ENCODE measurements at regions not wholly inside any gene's neighbourhood (a gene's known extent, or its start where the extent isn't known, plus 50 kb on each side); places are given as distances from the start of the nearest gene placed in this dataset.

DNA sequence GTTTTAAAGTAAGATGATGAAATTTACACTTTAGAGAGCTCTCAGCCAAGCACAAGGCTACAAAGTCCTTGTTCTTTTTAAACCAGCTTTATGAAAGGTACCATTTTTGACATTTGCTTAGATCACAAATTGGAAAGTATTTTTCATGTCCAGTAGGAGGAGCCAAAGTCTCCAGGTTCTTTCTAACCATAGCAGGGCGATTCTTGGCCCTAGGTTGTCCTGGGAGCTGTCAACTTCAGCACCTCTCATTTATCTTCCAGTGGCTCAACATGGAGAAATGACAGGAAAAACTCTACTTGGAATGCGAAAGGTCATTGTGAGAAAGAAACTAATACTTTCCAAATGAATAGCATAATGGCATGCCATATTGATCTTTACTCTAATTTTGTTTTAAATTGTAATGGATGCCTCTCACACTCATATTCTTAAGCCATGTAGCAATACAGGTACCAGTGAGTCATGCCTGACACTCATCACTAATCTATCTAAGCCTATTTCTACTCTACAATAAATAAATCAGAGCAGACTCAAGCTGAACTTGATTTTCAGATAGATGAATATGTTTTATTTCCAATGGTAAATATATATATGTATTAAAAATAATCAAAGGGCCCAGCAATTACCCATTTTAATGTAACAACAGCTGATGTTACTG, 919.1 kb upstream of the EEF2KMT start:
- no peaks in the 10 kb centered on the region for H3K36me3 ChIP-seq (ENCODE audit: low read depth, missing control alignments)
- H3K27me3 ChIP-seq = no peaks in the 10 kb centered on the region
- no peak overlapping the region for H3K4me3 ChIP-seq
- no peaks in the 10 kb centered on the region for H3K9me3 ChIP-seq
- intact Hi-C loops (cut with DNase I; ENCODE audit: low total_unique reads) = no loop called here
- WGBS, 2 donors = 12 to 17% methylated on average over 2 of the region's 2 CpGs
- no peak overlapping the region for H3K27ac ChIP-seq
- no peak for DNase-seq
- TF ChIP-seq, protein P1, sequence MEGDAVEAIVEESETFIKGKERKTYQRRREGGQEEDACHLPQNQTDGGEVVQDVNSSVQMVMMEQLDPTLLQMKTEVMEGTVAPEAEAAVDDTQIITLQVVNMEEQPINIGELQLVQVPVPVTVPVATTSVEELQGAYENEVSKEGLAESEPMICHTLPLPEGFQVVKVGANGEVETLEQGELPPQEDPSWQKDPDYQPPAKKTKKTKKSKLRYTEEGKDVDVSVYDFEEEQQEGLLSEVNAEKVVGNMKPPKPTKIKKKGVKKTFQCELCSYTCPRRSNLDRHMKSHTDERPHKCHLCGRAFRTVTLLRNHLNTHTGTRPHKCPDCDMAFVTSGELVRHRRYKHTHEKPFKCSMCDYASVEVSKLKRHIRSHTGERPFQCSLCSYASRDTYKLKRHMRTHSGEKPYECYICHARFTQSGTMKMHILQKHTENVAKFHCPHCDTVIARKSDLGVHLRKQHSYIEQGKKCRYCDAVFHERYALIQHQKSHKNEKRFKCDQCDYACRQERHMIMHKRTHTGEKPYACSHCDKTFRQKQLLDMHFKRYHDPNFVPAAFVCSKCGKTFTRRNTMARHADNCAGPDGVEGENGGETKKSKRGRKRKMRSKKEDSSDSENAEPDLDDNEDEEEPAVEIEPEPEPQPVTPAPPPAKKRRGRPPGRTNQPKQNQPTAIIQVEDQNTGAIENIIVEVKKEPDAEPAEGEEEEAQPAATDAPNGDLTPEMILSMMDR (IDR thresholded peaks at IDR 0.05) = no peak
- no peak for TF ChIP-seq POLR2A (IDR thresholded peaks at IDR 0.05)
- H3K4me1 ChIP-seq = no peaks in the 10 kb centered on the region

DNA sequence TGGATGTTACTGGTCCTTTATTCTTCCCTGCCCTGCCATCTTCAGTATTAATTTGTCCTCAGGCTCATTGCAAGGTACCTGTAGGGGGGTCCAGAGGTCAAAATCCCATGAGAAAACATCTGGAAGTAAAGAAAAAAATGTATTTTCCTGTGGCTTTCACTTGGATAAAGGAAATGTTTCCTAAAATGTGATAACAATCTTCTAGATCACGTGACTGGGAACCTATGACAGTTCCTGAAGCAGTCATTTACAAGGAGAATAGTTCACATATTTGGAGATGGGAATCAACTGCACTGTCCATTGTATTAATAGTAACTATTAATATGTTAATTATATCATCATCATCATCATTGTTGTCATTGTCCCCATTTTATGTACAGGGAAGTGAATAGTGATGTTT, 915.1 kb upstream of the EEF2KMT start:
- Histone ChIP-seq H3K36me3 (ENCODE audit: low read depth, missing control alignments) (no peaks in the 10 kb centered on the region), H3K9me3 (no peaks in the 10 kb centered on the region), H3K4me3 (no peak overlapping the region), H3K27ac (no peak overlapping the region), H3K27me3 (no peaks in the 10 kb centered on the region), H3K4me1 (no peaks in the 10 kb centered on the region)
- DNase-seq = no peak
- intact Hi-C loops (cut with DNase I; ENCODE audit: low total_unique reads) = no loop called here
- TF ChIP-seq, protein P1 (IDR thresholded peaks at IDR 0.05) = no peak
- no peak for TF ChIP-seq POLR2A (IDR thresholded peaks at IDR 0.05)
- 54 to 65% methylated on average over 1 of the region's 1 CpG for WGBS, 2 donors

DNA sequence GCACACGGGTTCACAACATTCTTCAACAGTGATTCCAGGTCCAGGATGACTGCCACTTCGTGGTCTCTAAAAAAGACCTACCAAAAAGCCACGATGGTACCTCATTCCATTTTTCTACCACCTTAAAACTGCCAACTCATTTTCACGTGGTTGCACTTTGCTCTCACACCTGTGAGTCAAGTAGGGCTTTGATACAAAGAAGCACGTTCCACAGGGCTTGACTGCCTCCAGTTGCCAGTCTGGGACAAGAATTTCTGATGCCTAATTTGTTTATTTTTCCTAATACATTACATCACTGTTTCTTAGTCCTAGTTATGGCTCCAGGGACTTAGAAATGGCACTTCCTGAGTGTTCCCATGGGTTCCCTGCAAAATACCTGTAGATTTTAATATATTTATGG, 911.6 kb upstream of the EEF2KMT start:
- H3K36me3 ChIP-seq (ENCODE audit: low read depth, missing control alignments) = no peaks in the 10 kb centered on the region
- no peak for DNase-seq
- H3K27me3 ChIP-seq = no peaks in the 10 kb centered on the region
- TF ChIP-seq POLR2A (IDR thresholded peaks at IDR 0.05) = no peak
- TF ChIP-seq, protein P1 (IDR thresholded peaks at IDR 0.05) = no peak
- H3K4me1 ChIP-seq = no peaks in the 10 kb centered on the region
- H3K4me3 ChIP-seq = no peak overlapping the region
- H3K27ac ChIP-seq = no peak overlapping the region
- 62 to 70% methylated on average over 5 of the region's 5 CpGs for WGBS, 2 donors
- H3K9me3 ChIP-seq = no peaks in the 10 kb centered on the region
- intact Hi-C loops (cut with DNase I; ENCODE audit: low total_unique reads) = no loop called here

DNA sequence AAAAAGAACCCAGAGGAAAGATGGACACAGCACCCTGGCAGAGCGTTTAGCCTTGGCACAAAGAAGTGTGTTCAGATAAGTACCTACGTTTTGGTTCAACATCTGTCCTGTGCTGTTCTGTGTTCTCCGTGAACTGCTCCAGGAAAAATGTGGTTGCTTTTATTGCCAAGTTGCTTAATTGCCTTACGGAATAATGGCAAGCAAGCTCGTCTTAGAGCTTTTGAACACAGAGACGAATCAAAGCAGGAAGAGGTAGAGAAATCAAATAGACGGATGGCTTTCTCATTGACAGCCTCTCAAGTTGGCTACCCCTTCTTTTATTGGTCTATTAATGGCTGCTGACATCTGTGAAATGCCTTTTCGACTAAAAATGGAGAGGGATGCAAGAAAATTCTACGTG, 911.1 kb upstream of the EEF2KMT start:
- intact Hi-C loops (cut with DNase I; ENCODE audit: low total_unique reads) = no loop called here
- Histone ChIP-seq H3K9me3 (no peaks in the 10 kb centered on the region), H3K27me3 (no peaks in the 10 kb centered on the region), H3K4me3 (no peak overlapping the region), H3K36me3 (ENCODE audit: low read depth, missing control alignments) (no peaks in the 10 kb centered on the region), H3K4me1 (no peaks in the 10 kb centered on the region), H3K27ac (no peak overlapping the region)
- DNase-seq = no peak
- 49 to 55% methylated on average over 9 of the region's 9 CpGs for WGBS, 2 donors
- no peak for TF ChIP-seq POLR2A (IDR thresholded peaks at IDR 0.05)
- TF ChIP-seq, protein P1 (IDR thresholded peaks at IDR 0.05) = no peak

DNA sequence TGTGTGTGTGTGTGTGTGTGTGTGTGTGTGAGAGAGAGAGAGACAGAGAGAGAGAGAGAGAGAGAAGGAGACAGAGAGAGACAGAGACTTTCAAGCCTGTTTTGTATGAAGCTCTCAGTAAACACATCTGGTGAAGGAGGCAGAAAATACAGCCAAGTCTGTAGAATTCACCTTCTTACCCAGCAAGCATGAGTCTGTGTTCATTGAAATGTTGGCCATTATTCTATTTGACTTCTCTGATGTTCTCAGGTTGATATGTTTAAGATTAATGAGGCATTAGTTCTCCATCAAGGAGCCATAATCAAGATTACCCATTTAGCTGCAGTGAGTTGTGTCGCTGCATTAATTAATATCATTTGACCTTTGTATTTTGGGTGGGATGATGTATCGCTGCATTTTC, 895.8 kb upstream of the EEF2KMT start:
- DNase-seq = no peak
- TF ChIP-seq, protein P1 (IDR thresholded peaks at IDR 0.05) = no peak
- no peak for TF ChIP-seq POLR2A (IDR thresholded peaks at IDR 0.05)
- Histone ChIP-seq H3K4me3 (no peak overlapping the region), H3K4me1 (no peaks in the 10 kb centered on the region), H3K27me3 (no peaks in the 10 kb centered on the region), H3K27ac (no peak overlapping the region), H3K9me3 (no peaks in the 10 kb centered on the region), H3K36me3 (ENCODE audit: low read depth, missing control alignments) (no peaks in the 10 kb centered on the region)
- intact Hi-C loops (cut with DNase I; ENCODE audit: low total_unique reads) = no loop called here
- WGBS, 2 donors = 89 to 91% methylated on average over 2 of the region's 2 CpGs
